Right lobe of liver (tissue), 4 donors: ENCODE measurements at regions not wholly inside any gene's neighbourhood (a gene's known extent, or its start where the extent isn't known, plus 50 kb on each side); places are given as distances from the start of the nearest gene placed in this dataset.

Source experiments
- CTCF ChIP-seq, 4 donors: fragments of 200-600 bp in 3 of 4; fragments of 450-650 bp in 1 of 4; IDR thresholded peaks; one replicate each; pipeline versions ENCODE4 v1.5.1 to v1.8.0; 2016 to 2022; ENCODE audit warnings: antibody characterized with exemption in 4 of 4, mild to moderate bottlenecking in 2 of 4
- POLR2A ChIP-seq: fragments of 450-650 bp; IDR thresholded peaks from one replicate; pipeline ENCODE4 v1.6.1; 2017; ENCODE audit warnings: antibody characterized with exemption, mild to moderate bottlenecking
- donor health status: DM: no; HTN: no; CAD: no.
- donor health status: DM: no; HTN: no; CAD: no.
- donor health status: DM: no; HTN: yes; CAD: no.

- no peak for TF ChIP-seq CTCF (IDR thresholded peaks at IDR 0.05)
- TF ChIP-seq POLR2A, result no peak
These were observed 247.9 kb downstream of the SATB1 start for GRCh38 chr3:18177271-18177670.
